ENCODE measurements at regions not wholly inside any gene's neighbourhood (a gene's known extent, or its start where the extent isn't known, plus 50 kb on each side); places are given as distances from the start of the nearest gene placed in this dataset.
"Not testable (repeated sequence)": the region's sequence is repeated elsewhere in the genome, so short reads cannot be mapped to it uniquely, and the experiment has no call there.

- H3K36me3 ChIP-seq = no peaks in the 10 kb centered on the region
- no peak for DNase-seq
- H3K4me3 ChIP-seq = no peak overlapping the region
- H3K27ac ChIP-seq = no peak overlapping the region
- intact Hi-C loops (cut with DNase I) = no loop called here
- no peak for TF ChIP-seq POLR2A (IDR thresholded peaks at IDR 0.05)
- H3K27me3 ChIP-seq = no peaks in the 10 kb centered on the region
- H3K9me3 ChIP-seq = peaks cover 0 to 12% (median 0%) of the 10 kb centered on the region in 12 donors
- no peak for ATAC-seq
- 61 to 69% (median 62%) methylated on average over 3 of the region's 3 CpGs for WGBS, 4 donors
- H3K4me1 ChIP-seq = no peaks in the 10 kb centered on the region
Observed at GRCh38 chr7:125424721-125425120, 495.1 kb upstream of the POT1 start.

- intact Hi-C loops (cut with DNase I) = no loop called here
- Histone ChIP-seq H3K4me1 (no peaks in the 10 kb centered on the region), H3K36me3 (no peaks in the 10 kb centered on the region), H3K4me3 (no peak overlapping the region), H3K9me3 (peaks cover 0 to 16% (median 0%) of the 10 kb centered on the region in 12 donors), H3K27me3 (no peaks in the 10 kb centered on the region), H3K27ac (no peak overlapping the region)
- no peak for DNase-seq
- ATAC-seq = no peak
- no peak for TF ChIP-seq POLR2A (IDR thresholded peaks at IDR 0.05)
- TF ChIP-seq, protein P1, sequence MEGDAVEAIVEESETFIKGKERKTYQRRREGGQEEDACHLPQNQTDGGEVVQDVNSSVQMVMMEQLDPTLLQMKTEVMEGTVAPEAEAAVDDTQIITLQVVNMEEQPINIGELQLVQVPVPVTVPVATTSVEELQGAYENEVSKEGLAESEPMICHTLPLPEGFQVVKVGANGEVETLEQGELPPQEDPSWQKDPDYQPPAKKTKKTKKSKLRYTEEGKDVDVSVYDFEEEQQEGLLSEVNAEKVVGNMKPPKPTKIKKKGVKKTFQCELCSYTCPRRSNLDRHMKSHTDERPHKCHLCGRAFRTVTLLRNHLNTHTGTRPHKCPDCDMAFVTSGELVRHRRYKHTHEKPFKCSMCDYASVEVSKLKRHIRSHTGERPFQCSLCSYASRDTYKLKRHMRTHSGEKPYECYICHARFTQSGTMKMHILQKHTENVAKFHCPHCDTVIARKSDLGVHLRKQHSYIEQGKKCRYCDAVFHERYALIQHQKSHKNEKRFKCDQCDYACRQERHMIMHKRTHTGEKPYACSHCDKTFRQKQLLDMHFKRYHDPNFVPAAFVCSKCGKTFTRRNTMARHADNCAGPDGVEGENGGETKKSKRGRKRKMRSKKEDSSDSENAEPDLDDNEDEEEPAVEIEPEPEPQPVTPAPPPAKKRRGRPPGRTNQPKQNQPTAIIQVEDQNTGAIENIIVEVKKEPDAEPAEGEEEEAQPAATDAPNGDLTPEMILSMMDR (IDR thresholded peaks at IDR 0.05) = no peak
Observed at GRCh38 chr7:125423458-125424155, 494.0 kb upstream of the POT1 start.

DNA sequence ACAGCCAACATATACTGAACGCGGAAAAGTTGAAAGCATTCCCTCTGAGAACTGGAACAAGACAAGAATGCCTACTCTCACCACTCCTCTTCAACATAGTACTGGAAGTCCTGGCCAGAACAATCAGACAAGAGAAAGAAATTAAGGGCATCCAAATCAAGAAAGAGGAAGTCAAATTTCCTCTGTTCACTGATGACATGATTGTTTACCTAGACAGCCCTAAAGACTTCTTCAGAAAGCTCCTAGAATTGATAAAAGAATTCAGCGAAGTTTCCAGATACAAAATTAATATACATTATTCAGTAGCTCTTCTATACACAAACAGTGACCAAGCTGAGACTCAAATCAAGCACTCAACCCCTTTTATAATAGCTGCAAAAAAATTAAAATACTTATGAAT is 491.8 kb upstream of the POT1 start:
- intact Hi-C loops (cut with DNase I); H3K27ac ChIP-seq; H3K4me3 ChIP-seq; ATAC-seq; H3K27me3 ChIP-seq; DNase-seq; H3K36me3 ChIP-seq; H3K4me1 ChIP-seq: not testable (repeated sequence)
- WGBS, 4 donors = 68 to 88% (median 76%) methylated on average over 3 of the region's 3 CpGs
- H3K9me3 ChIP-seq = peaks cover 0 to 16% (median 0%) of the 10 kb centered on the region in 12 donors

- TF ChIP-seq, protein P1 (IDR thresholded peaks at IDR 0.05) = no peak
- TF ChIP-seq POLR2A (IDR thresholded peaks at IDR 0.05) = no peak
- ATAC-seq = no peak
- H3K9me3 ChIP-seq = peaks cover 0 to 5% (median 0%) of the 10 kb centered on the region in 12 donors
- H3K36me3 ChIP-seq = no peaks in the 10 kb centered on the region
- intact Hi-C loops (cut with DNase I) = no loop called here
- no peak for DNase-seq
- H3K27me3 ChIP-seq = no peaks in the 10 kb centered on the region
- H3K4me3 ChIP-seq = no peak overlapping the region
- no peak overlapping the region for H3K27ac ChIP-seq
- 74 to 85% (median 80%) methylated on average over 2 of the region's 2 CpGs for WGBS, 4 donors
- H3K4me1 ChIP-seq = no peaks in the 10 kb centered on the region
Observed at GRCh38 chr7:125412890-125413665, 483.5 kb upstream of the POT1 start.

GRCh38 chr7:125409921-125410320 is 480.3 kb upstream of the POT1 start:
- DNase-seq (no peak), ATAC-seq (no peak)
- no peaks in the 10 kb centered on the region for H3K27me3 ChIP-seq
- intact Hi-C loops (cut with DNase I) = no loop called here
- H3K4me3 ChIP-seq = no peak overlapping the region
- H3K4me1 ChIP-seq = no peaks in the 10 kb centered on the region
- no peaks in the 10 kb centered on the region for H3K9me3 ChIP-seq
- H3K27ac ChIP-seq = no peak overlapping the region
- no peak for TF ChIP-seq POLR2A (IDR thresholded peaks at IDR 0.05)
- TF ChIP-seq, protein P1 (IDR thresholded peaks at IDR 0.05) = no peak
- no peaks in the 10 kb centered on the region for H3K36me3 ChIP-seq
